Lung (tissue), 11 donors: ENCODE measurements at regions not wholly inside any gene's neighbourhood (a gene's known extent, or its start where the extent isn't known, plus 50 kb on each side); places are given as distances from the start of the nearest gene placed in this dataset.
"Not testable (repeated sequence)": the region's sequence is repeated elsewhere in the genome, so short reads cannot be mapped to it uniquely, and the experiment has no call there.

Experiments used
- ATAC-seq: fragments of 200-7000 bp; cut with Tn5 transposase; one replicate; pipeline ENCODE4 v1.9.1; 2020; ENCODE audit warnings: moderate number of reproducible peaks; ENCODE audit not compliant: insufficient read depth, low FRiP score
- DNase-seq, 3 donors: peaks; one replicate each; pipeline ENCODE4 v3.0.0-alpha.2; 2013 to 2017
- H3K27ac ChIP-seq, 2 donors: one replicate each; pipeline ENCODE4 v1.5.1; 2013; ENCODE audit warnings: mild to moderate bottlenecking in 2 of 2, moderate library complexity in 2 of 2, control low read depth in 1 of 2, inconsistent platforms in 1 of 2, low read depth in 1 of 2, low read length in 1 of 2
- H3K27me3 ChIP-seq, 3 donors: one replicate each; pipeline ENCODE4 v1.5.1; 2013; ENCODE audit warnings: low read length in 2 of 3; ENCODE audit not compliant: control insufficient read depth in 3 of 3, insufficient read depth in 3 of 3
- H3K36me3 ChIP-seq, 4 donors: one replicate each; pipeline ENCODE4 v1.5.1; 2013; ENCODE audit warnings: low read length in 4 of 4, mild to moderate bottlenecking in 1 of 4, moderate library complexity in 1 of 4; ENCODE audit not compliant: control insufficient read depth in 4 of 4, insufficient read depth in 4 of 4
- H3K4me1 ChIP-seq, 5 donors: one replicate each; pipeline ENCODE4 v1.5.1; 2013; ENCODE audit warnings: low read length in 5 of 5, mild to moderate bottlenecking in 2 of 5, moderate library complexity in 1 of 5; ENCODE audit not compliant: control insufficient read depth in 5 of 5, insufficient read depth in 5 of 5
- H3K4me3 ChIP-seq: one replicate; pipeline ENCODE4 v1.5.1; 2013; ENCODE audit warnings: mild to moderate bottlenecking, control low read depth, moderate library complexity
- H3K9ac ChIP-seq, 2 donors: one replicate each; pipeline ENCODE4 v1.5.1; 2013; ENCODE audit warnings: low read length in 2 of 2, control low read depth in 1 of 2; ENCODE audit not compliant: insufficient read depth in 1 of 2
- H3K9me3 ChIP-seq, 4 donors: one replicate each; pipeline ENCODE4 v1.5.1; 2013; ENCODE audit warnings: low read length in 3 of 4, mild to moderate bottlenecking in 1 of 4, moderate library complexity in 1 of 4; ENCODE audit not compliant: control insufficient read depth in 4 of 4, insufficient read depth in 3 of 4
- CTCF ChIP-seq: IDR thresholded peaks from 2 replicates; pipeline ENCODE4 v1.5.1; 2012; ENCODE audit warnings: mild to moderate bottlenecking; ENCODE audit errors: control extremely low read depth, extremely low read depth
- WGBS, 2 donors: extraction: QIAGEN DNeasy Blood & Tissue Kit; methylation state at CpG; one replicate each; pipeline ENCODE4 v1.1.7; 2013; 5-methylcytosine and 5-hydroxymethylcytosine counted together
- donor health status: control.
- donor health status: control.
- donor health status: Bipolar disorder and iron deficiency.
- donor health status: healthy.
- donor health status: DM: yes; HTN: yes; CAD: no.

DNA sequence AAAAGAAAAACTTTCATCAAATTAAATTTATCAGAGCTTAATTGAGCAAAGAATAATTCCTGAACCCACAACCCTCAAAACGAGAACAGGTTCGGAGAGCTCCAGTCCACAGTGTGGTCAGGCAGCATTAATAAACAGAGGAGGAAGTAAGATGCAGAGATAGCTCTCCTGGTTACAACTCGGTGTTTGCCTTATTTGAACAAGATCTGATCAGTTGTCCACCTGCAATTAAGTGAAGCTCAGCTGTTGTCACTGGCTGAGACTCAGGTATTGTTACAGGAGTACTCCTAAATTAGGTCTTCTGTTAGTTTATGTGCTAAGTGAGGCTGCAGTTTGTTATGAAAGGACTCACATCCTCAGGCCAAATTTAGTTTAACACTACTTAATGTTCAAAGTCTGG, 451.4 kb upstream of the PDE3A start:
- ATAC-seq = no peak
- no peaks in the 10 kb centered on the region for H3K9me3 ChIP-seq
- no peak overlapping the region for H3K4me3 ChIP-seq
- no peaks in the 10 kb centered on the region for H3K27me3 ChIP-seq
- no peak for DNase-seq
- no peak overlapping the region for H3K27ac ChIP-seq
- WGBS, 2 donors = 44 to 55% methylated on average over 3 of the region's 3 CpGs
- H3K4me1 ChIP-seq = no peaks in the 10 kb centered on the region
- TF ChIP-seq CTCF = no peak
- H3K9ac ChIP-seq = no peak overlapping the region
- H3K36me3 ChIP-seq = no peaks in the 10 kb centered on the region

DNA sequence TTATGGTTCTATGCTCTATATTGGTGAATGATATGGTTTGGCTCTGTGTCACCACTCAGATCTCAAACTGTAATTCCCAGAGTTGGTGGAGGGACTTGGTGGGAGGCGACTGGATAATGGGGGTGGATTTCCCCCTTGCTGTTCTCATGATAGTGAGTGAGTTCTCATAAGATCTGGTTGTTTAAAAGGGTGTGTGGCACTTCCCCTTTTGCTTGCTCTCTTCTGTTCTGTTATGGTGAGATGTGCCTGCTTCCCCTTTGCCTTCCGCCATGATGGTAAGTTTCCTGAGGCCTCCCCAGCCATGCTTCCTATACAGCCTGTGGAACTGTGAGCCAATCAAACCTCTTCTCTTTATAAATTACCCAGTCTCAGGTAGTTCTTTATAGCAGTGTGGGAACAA, 446.6 kb upstream of the PDE3A start:
- not testable (repeated sequence) for H3K27ac ChIP-seq

DNA sequence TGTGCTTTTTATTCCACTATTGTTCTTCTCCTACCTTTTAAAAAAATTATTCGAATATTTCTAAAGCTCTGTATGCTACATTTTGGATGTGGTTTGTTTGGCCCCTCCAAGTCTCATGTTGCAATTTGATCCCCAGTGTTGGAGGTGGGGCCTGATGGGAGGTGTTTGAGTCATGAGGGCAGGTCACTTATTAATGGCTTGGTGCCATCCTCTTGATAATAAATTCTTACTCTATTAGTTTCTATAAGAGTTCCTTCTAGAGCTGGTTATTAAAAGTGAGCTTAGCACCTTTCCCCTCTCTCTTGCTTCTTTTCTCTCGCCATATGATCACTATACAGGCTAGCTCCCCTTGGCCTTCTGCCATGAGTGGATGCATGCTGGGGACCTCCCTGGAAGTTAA, 445.6 kb upstream of the PDE3A start:
- H3K4me1 ChIP-seq = no peaks in the 10 kb centered on the region
- H3K9ac ChIP-seq = no peak overlapping the region
- H3K27me3 ChIP-seq = no peaks in the 10 kb centered on the region
- no peaks in the 10 kb centered on the region for H3K9me3 ChIP-seq
- no peak for DNase-seq
- H3K27ac ChIP-seq = no peak overlapping the region
- no peaks in the 10 kb centered on the region for H3K36me3 ChIP-seq
- ATAC-seq = no peak
- TF ChIP-seq CTCF = no peak
- WGBS, 2 donors = 92 to 94% methylated on average over 2 of the region's 2 CpGs
- H3K4me3 ChIP-seq = no peak overlapping the region

More for the DNA sequence above, 446.6 kb upstream of the PDE3A start:
- ATAC-seq, H3K9me3 ChIP-seq, H3K4me3 ChIP-seq, H3K36me3 ChIP-seq, DNase-seq, H3K27me3 ChIP-seq, H3K9ac ChIP-seq, H3K4me1 ChIP-seq: not testable (repeated sequence)
- 80 to 90% methylated on average over 2 of the region's 2 CpGs for WGBS, 2 donors

DNA sequence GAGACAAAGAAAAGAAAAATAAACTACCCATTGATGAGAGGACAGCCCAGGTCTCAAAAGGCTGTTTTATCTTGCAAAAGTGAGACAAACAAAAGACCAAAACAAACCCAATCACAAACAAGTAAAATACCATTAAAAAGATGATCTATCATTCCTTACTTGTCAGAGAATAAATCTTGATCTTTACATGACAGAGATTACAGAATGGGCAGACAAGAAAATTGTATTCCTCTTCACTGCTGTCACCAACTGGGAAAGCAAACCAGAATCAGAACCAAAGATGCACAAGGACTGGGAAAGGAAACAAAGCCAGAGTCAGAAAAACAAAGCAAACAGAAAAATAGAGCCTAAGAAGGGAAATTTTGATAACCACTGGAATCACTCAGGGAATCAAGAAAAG, 444.0 kb upstream of the PDE3A start:
- Histone ChIP-seq H3K27ac (no peak overlapping the region), H3K4me1 (no peaks in the 10 kb centered on the region), H3K9me3 (no peaks in the 10 kb centered on the region), H3K27me3 (no peaks in the 10 kb centered on the region), H3K9ac (no peak overlapping the region), H3K36me3 (no peaks in the 10 kb centered on the region), H3K4me3 (no peak overlapping the region)
- no peak for TF ChIP-seq CTCF
- no peak for DNase-seq
- no peak for ATAC-seq
